Hepatocyte (in vitro differentiated cells): ENCODE measurements at regions not wholly inside any gene's neighbourhood (a gene's known extent, or its start where the extent isn't known, plus 50 kb on each side); places are given as distances from the start of the nearest gene placed in this dataset.

Experiments
- CTCF ChIP-seq: fragments of 200-600 bp; sonication (generic); IDR thresholded peaks from 2 replicates; pipeline ENCODE4 v1.5.1; 2016; ENCODE audit warnings: antibody characterized with exemption, mild to moderate bottlenecking; ENCODE audit not compliant: poor library complexity
- EZH2 ChIP-seq: fragments of 200-600 bp; sonication (generic); IDR thresholded peaks from 2 replicates; pipeline ENCODE4 v1.6.1; 2016; ENCODE audit warnings: antibody characterized with exemption, mild to moderate bottlenecking, borderline replicate concordance
- EZH2phosphoT487 ChIP-seq: fragments of 200-600 bp; sonication (generic); IDR thresholded peaks from one replicate; pipeline ENCODE4 v1.6.1; 2018; ENCODE audit warnings: antibody characterized with exemption, mild to moderate bottlenecking, low read depth, moderate library complexity; ENCODE audit not compliant: unreplicated experiment, severe bottlenecking

- TF ChIP-seq CTCF (no peak), EZH2phosphoT487 (no peak), EZH2 (no peak)
Measured at GRCh38 chr9:100852088-100852487, 176.4 kb upstream of the PLPPR1 start.
